ENCODE measurements at regions not wholly inside any gene's neighbourhood (a gene's known extent, or its start where the extent isn't known, plus 50 kb on each side); places are given as distances from the start of the nearest gene placed in this dataset.
A peak's percentile ranks its signal among the peaks of the same experiment; 100 is the strongest.

DNA sequence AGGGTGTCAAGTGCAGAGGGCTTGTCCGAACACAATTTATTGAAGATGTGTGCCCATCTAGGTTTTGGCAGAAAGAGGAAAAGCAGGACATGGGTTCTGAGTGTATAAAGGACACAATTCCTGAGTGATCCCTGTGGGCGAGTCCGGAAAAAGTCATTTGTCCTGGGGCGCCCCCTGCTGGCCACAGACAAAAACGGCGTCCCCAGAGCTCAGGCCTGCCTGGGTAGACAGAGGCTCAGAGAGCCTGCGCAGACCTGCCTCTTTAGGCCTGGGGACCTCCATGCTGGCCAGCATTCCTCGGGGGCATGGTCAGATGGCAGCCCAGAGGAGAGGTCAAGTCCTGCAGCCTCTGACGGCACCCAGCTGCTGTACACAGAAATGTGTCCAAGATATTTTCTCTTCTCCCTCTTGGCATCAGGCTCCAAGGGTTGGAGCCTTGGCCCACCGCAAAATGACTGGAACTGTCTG lies 65.5 kb upstream of the LRP8 start:
- Histone ChIP-seq H3K9me3 (replicated peaks; ENCODE audit: control insufficient read depth, insufficient read depth, low read length) (no peaks in the 10 kb centered on the region), H2AFZ (ENCODE audit: control insufficient read depth, low read depth, low read length) (peak overlapping the region; percentile 22), H3K79me2 (ENCODE audit: control insufficient read depth, insufficient read depth, low read length) (no peaks in the 10 kb centered on the region), H3K9ac (ENCODE audit: control insufficient read depth, insufficient read depth, low read length) (no peak overlapping the region), H3K4me2 (ENCODE audit: control insufficient read depth, insufficient read depth) (no peak overlapping the region), H3K4me1 (ENCODE audit: control insufficient read depth, insufficient read depth, low read length) (peaks cover 6% of the 10 kb centered on the region), H4K20me1 (ENCODE audit: control insufficient read depth, insufficient read depth) (no peaks in the 10 kb centered on the region), H3K36me3 (ENCODE audit: control insufficient read depth in 2 of 2, insufficient read depth in 2 of 2, low read length in 1 of 2) (no peaks in the 10 kb centered on the region), H3K27ac (ENCODE audit: control insufficient read depth, insufficient read depth) (no peak overlapping the region), H3K4me3 (no peak overlapping the region), H3K27me3 (replicated peaks in 1 of 2; ENCODE audit: control insufficient read depth in 2 of 2, insufficient read depth in 2 of 2, low read length in 1 of 2) (no peaks in the 10 kb centered on the region; a peak in 2 of 4 replicates)
- ChIA-PET CTCF (interaction anchor here (0.7 to 10.2 kb wide), 38 partner anchors 11 to 457 kb away, joined by 3 to 185 read pairs (median 4); partner anchors contain the start of gene MAGOH), RAD21 (ENCODE audit: unreplicated experiment) (interaction anchor here (0.6 to 7.0 kb wide), 29 partner anchors 9 to 137 kb away, joined by 3 to 105 read pairs (median 5); no protein-coding TSS in a partner anchor), POLR2A (interaction anchor here (0.9 to 1.6 kb wide), 5 partner anchors 10 to 163 kb away, joined by 3 to 5 read pairs (median 3); no protein-coding TSS in a partner anchor), SMC1A (ENCODE audit: uncharacterized antibody, unreplicated experiment) (interaction anchor here (0.6 to 8.0 kb wide), 27 partner anchors 9 to 368 kb away, joined by 3 to 107 read pairs (median 3); no protein-coding TSS in a partner anchor)
- 11% methylated on average over 10 of the region's 10 CpGs for WGBS (ENCODE audit: insufficient coverage, insufficient replicate concordance, low lambda C conversion rate, missing lambda C conversion rate)
- TF ChIP-seq KLF5 (IDR thresholded peaks at IDR 0.05; ENCODE audit: partially characterized antibody): no peak
- TF ChIP-seq IKZF2 (IDR thresholded peaks at IDR 0.05): peak in 1 of 2 experiments; percentile 40; a peak in 1 of 4 replicates
- peak; percentile 92 for TF ChIP-seq RAD21 (IDR thresholded peaks at IDR 0.05; ENCODE audit: insufficient read depth, low read depth, low read length)
- no peak for TF ChIP-seq ZNF687 (IDR thresholded peaks at IDR 0.05)
- 0 out of 2 replicates have a peak, but pooled peaks have one; percentile 16 for TF ChIP-seq NRF1 (conservative IDR thresholded peaks at IDR 0.05; ENCODE audit: low read depth, low read length)
- TF ChIP-seq, protein P1, sequence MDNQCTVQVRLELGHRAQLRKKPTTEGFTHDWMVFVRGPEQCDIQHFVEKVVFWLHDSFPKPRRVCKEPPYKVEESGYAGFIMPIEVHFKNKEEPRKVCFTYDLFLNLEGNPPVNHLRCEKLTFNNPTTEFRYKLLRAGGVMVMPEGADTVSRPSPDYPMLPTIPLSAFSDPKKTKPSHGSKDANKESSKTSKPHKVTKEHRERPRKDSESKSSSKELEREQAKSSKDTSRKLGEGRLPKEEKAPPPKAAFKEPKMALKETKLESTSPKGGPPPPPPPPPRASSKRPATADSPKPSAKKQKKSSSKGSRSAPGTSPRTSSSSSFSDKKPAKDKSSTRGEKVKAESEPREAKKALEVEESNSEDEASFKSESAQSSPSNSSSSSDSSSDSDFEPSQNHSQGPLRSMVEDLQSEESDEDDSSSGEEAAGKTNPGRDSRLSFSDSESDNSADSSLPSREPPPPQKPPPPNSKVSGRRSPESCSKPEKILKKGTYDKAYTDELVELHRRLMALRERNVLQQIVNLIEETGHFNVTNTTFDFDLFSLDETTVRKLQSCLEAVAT (IDR thresholded peaks at IDR 0.05): no peak
- TF ChIP-seq RB1 (IDR thresholded peaks at IDR 0.05; ENCODE audit: borderline replicate concordance): 0 out of 2 replicates have a peak, but pooled peaks have one; percentile 32
- peak; percentile 60 for TF ChIP-seq IKZF1 (conservative IDR thresholded peaks at IDR 0.05)
- no peak for TF ChIP-seq NR2C2 (IDR thresholded peaks at IDR 0.05; ENCODE audit: borderline replicate concordance, control insufficient read depth, insufficient read length, low read depth)
- no peak for TF ChIP-seq PML (IDR thresholded peaks at IDR 0.05; ENCODE audit: low read length)
- no peak for TF ChIP-seq KDM1A (IDR thresholded peaks at IDR 0.05; ENCODE audit: borderline replicate concordance)
- TF ChIP-seq, protein P2, sequence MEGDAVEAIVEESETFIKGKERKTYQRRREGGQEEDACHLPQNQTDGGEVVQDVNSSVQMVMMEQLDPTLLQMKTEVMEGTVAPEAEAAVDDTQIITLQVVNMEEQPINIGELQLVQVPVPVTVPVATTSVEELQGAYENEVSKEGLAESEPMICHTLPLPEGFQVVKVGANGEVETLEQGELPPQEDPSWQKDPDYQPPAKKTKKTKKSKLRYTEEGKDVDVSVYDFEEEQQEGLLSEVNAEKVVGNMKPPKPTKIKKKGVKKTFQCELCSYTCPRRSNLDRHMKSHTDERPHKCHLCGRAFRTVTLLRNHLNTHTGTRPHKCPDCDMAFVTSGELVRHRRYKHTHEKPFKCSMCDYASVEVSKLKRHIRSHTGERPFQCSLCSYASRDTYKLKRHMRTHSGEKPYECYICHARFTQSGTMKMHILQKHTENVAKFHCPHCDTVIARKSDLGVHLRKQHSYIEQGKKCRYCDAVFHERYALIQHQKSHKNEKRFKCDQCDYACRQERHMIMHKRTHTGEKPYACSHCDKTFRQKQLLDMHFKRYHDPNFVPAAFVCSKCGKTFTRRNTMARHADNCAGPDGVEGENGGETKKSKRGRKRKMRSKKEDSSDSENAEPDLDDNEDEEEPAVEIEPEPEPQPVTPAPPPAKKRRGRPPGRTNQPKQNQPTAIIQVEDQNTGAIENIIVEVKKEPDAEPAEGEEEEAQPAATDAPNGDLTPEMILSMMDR (IDR thresholded peaks at IDR 0.05 in 2 of 3, conservative IDR thresholded peaks at IDR 0.05 in 1 of 3; ENCODE audit: control insufficient read depth in 2 of 3, extremely low read depth in 1 of 3, insufficient read depth in 1 of 3, low read depth in 3 of 3, low read length in 3 of 3): peak; percentile 87 to 88 (median 87)
- TF ChIP-seq HDAC6 (IDR thresholded peaks at IDR 0.05; ENCODE audit: unreplicated experiment): no peak
- peak; percentile 60; the same call in 1 of the 2 replicates for TF ChIP-seq YY1 (IDR thresholded peaks at IDR 0.05; ENCODE audit: low read depth, low read length)
- TF ChIP-seq LARP7 (IDR thresholded peaks at IDR 0.05): no peak
- peak; percentile 96 for TF ChIP-seq SMC3 (IDR thresholded peaks at IDR 0.05; ENCODE audit: borderline replicate concordance, low read length)
- no peak for TF ChIP-seq FOXM1 (IDR thresholded peaks at IDR 0.05; ENCODE audit: low read depth, low read length)
- no TSS peak for BruUV-seq (replicated peaks)
- FAIRE-seq (peak; percentile 85), ATAC-seq (peak; percentile 93), DNase-seq (ENCODE audit: low read depth, low spot score) (no peak)
- in situ Hi-C loops (cut with MboI) (loop anchor here (5.0 kb wide), 1 partner anchor 116 kb away; no protein-coding TSS in a partner anchor), intact Hi-C loops (cut with micrococcal nuclease; ENCODE audit: unreplicated experiment) (loop anchor here (1.0 to 5.0 kb wide), 2 partner anchors 66 to 115 kb away; partner anchors contain the start of gene LRP8)
